ENCODE measurements at regions not wholly inside any gene's neighbourhood (a gene's known extent, or its start where the extent isn't known, plus 50 kb on each side); places are given as distances from the start of the nearest gene placed in this dataset.

DNA sequence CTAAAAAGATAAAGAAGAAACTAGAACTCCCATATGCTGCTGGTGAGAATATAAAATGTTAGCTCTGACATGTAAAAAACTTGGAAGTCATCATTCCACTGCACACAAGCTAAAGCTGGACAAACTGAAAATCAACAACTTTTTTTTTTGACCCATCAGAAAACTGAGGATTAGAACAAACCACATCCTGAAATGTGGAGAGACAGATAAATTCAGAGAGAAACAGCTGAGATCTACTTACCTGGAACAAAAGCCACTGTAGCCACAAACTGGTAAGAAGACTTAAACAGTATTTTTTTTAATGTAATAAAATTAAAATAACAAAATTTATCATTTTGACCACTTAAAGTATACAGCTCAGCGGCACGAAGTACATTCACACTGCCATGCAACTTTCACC lies 408.5 kb upstream of the RGS17 start:
- H4K8ac ChIP-seq (replicated peaks; ENCODE audit: insufficient read length, low read depth, low read length): no peak overlapping the region
- H2BK5ac ChIP-seq (ENCODE audit: insufficient read length, low read length): no peak overlapping the region
- no peak overlapping the region for H2AK5ac ChIP-seq (ENCODE audit: insufficient read length, low read length)
- no peak overlapping the region for H2BK12ac ChIP-seq (ENCODE audit: insufficient read length, low read depth, low read length)
- H3K23ac ChIP-seq (ENCODE audit: insufficient read length, low read depth, low read length): no peak overlapping the region
- H3K79me1 ChIP-seq (ENCODE audit: insufficient read depth, low read depth, low read length, poor library complexity, severe bottlenecking): no peaks in the 10 kb centered on the region
- H2BK20ac ChIP-seq (ENCODE audit: low read depth, low read length, poor library complexity, severe bottlenecking): no peak overlapping the region
- WGBS (ENCODE audit: extremely low coverage, insufficient read length, low lambda C conversion rate): no CpG with 5 or more reads among the region's 2 CpGs
- H3K79me2 ChIP-seq (ENCODE audit: insufficient read depth, low read length): no peaks in the 10 kb centered on the region
- TF ChIP-seq, protein P1, sequence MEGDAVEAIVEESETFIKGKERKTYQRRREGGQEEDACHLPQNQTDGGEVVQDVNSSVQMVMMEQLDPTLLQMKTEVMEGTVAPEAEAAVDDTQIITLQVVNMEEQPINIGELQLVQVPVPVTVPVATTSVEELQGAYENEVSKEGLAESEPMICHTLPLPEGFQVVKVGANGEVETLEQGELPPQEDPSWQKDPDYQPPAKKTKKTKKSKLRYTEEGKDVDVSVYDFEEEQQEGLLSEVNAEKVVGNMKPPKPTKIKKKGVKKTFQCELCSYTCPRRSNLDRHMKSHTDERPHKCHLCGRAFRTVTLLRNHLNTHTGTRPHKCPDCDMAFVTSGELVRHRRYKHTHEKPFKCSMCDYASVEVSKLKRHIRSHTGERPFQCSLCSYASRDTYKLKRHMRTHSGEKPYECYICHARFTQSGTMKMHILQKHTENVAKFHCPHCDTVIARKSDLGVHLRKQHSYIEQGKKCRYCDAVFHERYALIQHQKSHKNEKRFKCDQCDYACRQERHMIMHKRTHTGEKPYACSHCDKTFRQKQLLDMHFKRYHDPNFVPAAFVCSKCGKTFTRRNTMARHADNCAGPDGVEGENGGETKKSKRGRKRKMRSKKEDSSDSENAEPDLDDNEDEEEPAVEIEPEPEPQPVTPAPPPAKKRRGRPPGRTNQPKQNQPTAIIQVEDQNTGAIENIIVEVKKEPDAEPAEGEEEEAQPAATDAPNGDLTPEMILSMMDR (conservative IDR thresholded peaks at IDR 0.05): no peak
- no peak overlapping the region for H3T11ph ChIP-seq (ENCODE audit: low read length)
- peaks cover 9% of the 10 kb centered on the region for H3K9me3 ChIP-seq (ENCODE audit: control insufficient read depth, low read depth, low read length)
- H3K9ac ChIP-seq (ENCODE audit: extremely low read depth, insufficient read length, low read length): no peak overlapping the region
- no peak overlapping the region for H3K56ac ChIP-seq (ENCODE audit: insufficient read length, low read depth, low read length)
- H3K4me1 Mint-ChIP-seq: peaks cover 4 to 12% of the 10 kb centered on the region in 2 experiments; a peak in 3 of 4 replicates
- peaks cover 8 to 13% of the 10 kb centered on the region in 2 experiments for H3K9me3 Mint-ChIP-seq
- H3K4me2 ChIP-seq (ENCODE audit: insufficient read depth, insufficient read length, low read length): no peak overlapping the region
- no peak overlapping the region for H2AFZ ChIP-seq (ENCODE audit: low read length)
- H3K4me3 Mint-ChIP-seq: no peak overlapping the region
- no peak overlapping the region for H3K4ac ChIP-seq (ENCODE audit: low read depth, low read length)
- no peak overlapping the region for H4K5ac ChIP-seq (ENCODE audit: insufficient read length, low read depth, low read length)
- no peaks in the 10 kb centered on the region for H3K23me2 ChIP-seq (ENCODE audit: insufficient read length, low read depth, low read length, poor library complexity, severe bottlenecking)
- DNase-seq: no peak
- no peak overlapping the region for H3K18ac ChIP-seq (ENCODE audit: insufficient read length, low read depth, low read length)
- H3K14ac ChIP-seq (ENCODE audit: insufficient read depth, low read length): no peak overlapping the region
- H3K27me3 Mint-ChIP-seq (ENCODE audit: low read depth): no peaks in the 10 kb centered on the region; the same call in 1 of the 2 replicates
- no peaks in the 10 kb centered on the region for H3K4me1 ChIP-seq (ENCODE audit: insufficient read depth, low read length)
- no peaks in the 10 kb centered on the region for H3K27me3 ChIP-seq (ENCODE audit: insufficient read depth, low read length)
- no peaks in the 10 kb centered on the region for H4K20me1 ChIP-seq (ENCODE audit: control insufficient read depth, insufficient read depth, insufficient read length)
- H3K36me3 Mint-ChIP-seq (ENCODE audit: insufficient read depth in 1 of 3, low read depth in 3 of 3): peaks cover 4 to 17% (median 8%) of the 10 kb centered on the region in 3 experiments; a peak in 5 of 7 replicates
- no peak overlapping the region for H3K27ac ChIP-seq (ENCODE audit: insufficient read length, low read depth, low read length)
- no peak overlapping the region for H2BK120ac ChIP-seq (ENCODE audit: low read depth, low read length, poor library complexity, severe bottlenecking)
- H3K27ac Mint-ChIP-seq: 0 out of 7 replicates have a peak overlapping the region, but pooled peaks of 1 of the 3 experiments have one; percentile 11
- H2BK15ac ChIP-seq (ENCODE audit: low read depth, low read length): no peak overlapping the region
- no peak overlapping the region for H4K91ac ChIP-seq (ENCODE audit: insufficient read length, low read depth, low read length)
